T-helper 17 cell (primary cell): ENCODE measurements at regions not wholly inside any gene's neighbourhood (a gene's known extent, or its start where the extent isn't known, plus 50 kb on each side); places are given as distances from the start of the nearest gene placed in this dataset.

Experiments
- ATAC-seq: fragments of 150-1000 bp; cut with Tn5 transposase; 2 replicates; pipeline ENCODE4 v1.10.0; 2021; ENCODE audit warnings: mild to moderate bottlenecking, moderate library complexity
- DNase-seq, 3 donors: peaks; one replicate each; pipeline versions ENCODE4 v3.0.0 to v3.0.0-alpha.2; 2020 to 2021
- H3K9me3 ChIP-seq: one replicate; pipeline ENCODE4 v1.7.0; 2013; ENCODE audit warnings: low read length, mild to moderate bottlenecking; ENCODE audit not compliant: control insufficient read depth, poor library complexity, severe bottlenecking
- H3K27ac Mint-ChIP-seq: one replicate; pipeline ENCODE4 v1.8.0; 2022; ENCODE audit warnings: mild to moderate bottlenecking, moderate library complexity, mixed read lengths
- H3K27me3 Mint-ChIP-seq: one replicate; pipeline ENCODE4 v1.8.0; 2022; ENCODE audit warnings: mixed read lengths
- H3K36me3 Mint-ChIP-seq: one replicate; pipeline ENCODE4 v1.8.0; 2022; ENCODE audit warnings: low read depth, mixed read lengths
- H3K4me1 Mint-ChIP-seq: one replicate; pipeline ENCODE4 v1.8.0; 2022; ENCODE audit warnings: mild to moderate bottlenecking, mixed read lengths
- H3K4me3 Mint-ChIP-seq: one replicate; pipeline ENCODE4 v1.8.0; 2022; ENCODE audit warnings: mild to moderate bottlenecking, moderate library complexity, mixed read lengths

DNA sequence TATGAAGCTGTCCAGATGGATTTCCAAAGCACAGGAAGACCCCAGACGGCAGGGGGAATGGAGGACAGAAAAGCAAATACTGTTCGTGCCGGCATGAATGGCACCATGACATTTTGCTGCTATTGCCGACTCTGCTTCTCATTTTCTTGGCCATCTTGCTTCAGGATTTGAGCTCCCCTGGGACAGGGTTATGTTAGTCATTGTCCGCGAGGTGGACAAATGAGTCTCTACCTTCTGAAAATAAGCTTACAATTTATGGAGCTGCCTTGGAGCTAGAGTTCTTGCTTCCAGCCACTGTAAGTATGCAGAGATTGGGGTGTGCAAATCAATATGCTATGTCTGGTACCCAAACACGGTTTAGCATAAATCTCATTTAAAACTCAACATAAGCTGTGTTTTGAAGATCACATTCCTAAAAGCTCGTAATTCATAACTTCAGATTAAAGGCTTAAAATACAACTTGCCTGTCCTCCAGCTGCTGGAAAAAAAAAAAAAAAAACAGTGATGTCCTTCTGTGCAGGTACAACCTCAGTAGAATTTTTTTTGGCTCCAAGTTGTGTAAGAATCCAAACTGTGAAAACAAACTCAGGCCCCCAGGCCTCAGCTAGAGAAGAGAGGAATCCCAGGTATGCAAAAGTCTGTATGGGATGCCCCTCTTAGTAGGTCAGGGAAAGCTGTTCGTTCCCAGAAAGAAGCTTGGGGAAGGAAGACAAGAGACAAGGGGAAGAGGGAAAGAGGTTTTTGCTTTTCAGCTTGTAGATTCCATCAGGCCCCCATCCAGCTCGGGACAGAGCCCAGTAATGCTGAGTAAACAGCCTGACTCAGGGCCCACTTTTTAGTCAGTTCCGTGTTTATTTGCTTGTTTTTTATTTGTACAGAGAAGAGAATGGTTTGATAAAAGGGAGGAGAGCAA lies 184.2 kb upstream of the FOXA2 start:
- ATAC-seq, result no peak
- no peaks in the 10 kb centered on the region for H3K9me3 ChIP-seq
- H3K36me3 Mint-ChIP-seq, result no peaks in the 10 kb centered on the region
- no peak for DNase-seq
- H3K27me3 Mint-ChIP-seq, result peaks cover 10% of the 10 kb centered on the region
- H3K4me1 Mint-ChIP-seq, result no peaks in the 10 kb centered on the region
- H3K4me3 Mint-ChIP-seq, result no peak overlapping the region
- H3K27ac Mint-ChIP-seq, result no peak overlapping the region

DNA sequence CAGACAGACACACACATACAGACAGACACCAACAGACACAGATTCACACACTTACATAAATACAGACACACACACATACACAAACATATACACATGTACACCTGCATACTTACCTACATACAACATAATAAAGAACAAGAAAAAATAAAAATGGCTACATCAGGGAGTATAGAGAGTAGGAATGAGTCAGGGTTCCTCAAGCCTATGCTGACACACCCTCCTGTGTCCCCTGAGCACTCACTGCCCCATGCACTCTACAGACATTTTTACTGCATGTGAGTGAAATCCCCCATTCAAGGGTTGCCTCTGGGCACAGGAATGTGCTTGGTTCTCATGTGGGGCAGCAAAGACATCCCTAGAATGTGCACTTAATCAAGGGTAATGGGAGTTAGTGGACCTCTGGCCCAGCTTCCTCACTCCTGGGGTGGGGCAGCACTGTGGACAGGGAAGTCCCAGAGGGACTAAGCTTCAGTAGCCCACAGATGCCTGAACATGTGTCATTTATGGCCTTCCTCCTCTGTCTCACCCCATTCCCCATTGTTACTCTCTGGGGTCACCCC lies 185.9 kb upstream of the FOXA2 start:
- H3K9me3 ChIP-seq, result no peaks in the 10 kb centered on the region
- H3K4me3 Mint-ChIP-seq, result no peak overlapping the region
- ATAC-seq (no peak), DNase-seq (no peak)
- peaks cover 10% of the 10 kb centered on the region for H3K27me3 Mint-ChIP-seq
- no peak overlapping the region for H3K27ac Mint-ChIP-seq
- H3K4me1 Mint-ChIP-seq, result no peaks in the 10 kb centered on the region
- no peaks in the 10 kb centered on the region for H3K36me3 Mint-ChIP-seq

DNA sequence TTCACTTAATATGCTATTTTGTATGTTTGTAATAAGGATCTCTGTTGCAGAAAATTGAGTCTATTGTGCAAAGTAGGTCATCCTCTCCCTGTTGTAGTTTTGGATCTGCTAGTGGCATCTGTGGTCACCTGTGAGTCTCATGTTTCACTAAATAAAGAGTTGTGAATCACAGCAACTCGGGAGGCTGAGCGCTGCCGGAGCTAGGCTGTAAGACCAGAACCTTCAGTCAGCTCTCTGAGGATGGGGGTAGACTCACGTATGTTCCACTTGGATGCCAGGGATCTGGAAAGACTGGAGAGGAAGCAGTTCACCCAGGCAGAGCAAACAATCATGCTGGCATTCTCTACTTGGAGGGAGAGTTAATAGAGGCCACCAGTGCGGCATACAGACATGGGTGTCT lies 187.3 kb upstream of the FOXA2 start:
- Mint-ChIP-seq H3K27me3 (peaks cover 10% of the 10 kb centered on the region), H3K36me3 (no peaks in the 10 kb centered on the region), H3K4me3 (no peak overlapping the region), H3K4me1 (no peaks in the 10 kb centered on the region), H3K27ac (no peak overlapping the region)
- no peaks in the 10 kb centered on the region for H3K9me3 ChIP-seq
- no peak for ATAC-seq
- DNase-seq, result no peak

DNA sequence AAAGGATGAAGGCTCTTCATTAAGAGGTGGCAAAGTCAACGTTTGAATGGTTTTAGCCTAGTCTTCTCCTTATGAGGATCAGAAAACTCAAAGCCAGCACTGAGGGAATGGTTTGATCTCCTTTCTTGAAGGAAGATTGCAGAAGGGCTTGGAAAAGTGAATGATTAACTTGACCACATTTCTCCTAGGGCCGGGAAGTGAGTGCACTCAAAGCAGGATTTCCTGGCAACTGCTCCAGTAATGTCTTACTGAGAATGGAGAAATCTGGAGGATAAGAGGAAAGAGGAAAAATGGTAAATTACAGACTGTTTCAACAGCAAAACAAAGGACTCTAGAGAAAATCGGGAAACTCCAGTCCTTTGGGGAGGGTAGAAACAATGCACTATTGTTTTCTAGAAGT lies 189.0 kb upstream of the FOXA2 start:
- no peak overlapping the region for H3K27ac Mint-ChIP-seq
- no peaks in the 10 kb centered on the region for H3K36me3 Mint-ChIP-seq

DNA sequence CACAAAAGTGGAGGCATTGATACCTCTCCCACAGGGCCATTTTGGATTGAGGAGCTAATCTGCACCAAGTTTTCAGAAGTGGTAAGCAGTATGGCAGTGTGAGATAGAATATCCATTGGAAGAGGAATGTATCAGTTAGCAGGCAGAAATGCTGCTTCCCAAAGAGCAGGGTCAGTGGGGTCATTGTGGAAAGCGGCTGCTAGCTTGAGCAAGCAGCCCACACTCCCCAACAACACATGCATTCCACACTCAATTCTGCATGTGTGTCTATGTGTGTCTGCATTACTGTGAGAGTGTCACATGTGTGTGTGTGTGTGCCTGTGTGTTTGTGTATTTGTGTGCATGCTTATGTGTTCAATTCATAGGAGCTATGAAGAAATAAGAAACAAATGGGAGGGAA lies 190.9 kb upstream of the FOXA2 start:
- Mint-ChIP-seq H3K4me1 (no peaks in the 10 kb centered on the region), H3K27me3 (peaks cover 10% of the 10 kb centered on the region), H3K36me3 (no peaks in the 10 kb centered on the region), H3K27ac (no peak overlapping the region), H3K4me3 (no peak overlapping the region)
- DNase-seq (no peak), ATAC-seq (no peak)
- no peaks in the 10 kb centered on the region for H3K9me3 ChIP-seq

More for the DNA sequence above, 189.0 kb upstream of the FOXA2 start:
- ATAC-seq, result no peak
- Mint-ChIP-seq H3K4me1 (no peaks in the 10 kb centered on the region), H3K4me3 (no peak overlapping the region), H3K27me3 (peaks cover 10% of the 10 kb centered on the region)
- no peak for DNase-seq
- H3K9me3 ChIP-seq, result no peaks in the 10 kb centered on the region

DNA sequence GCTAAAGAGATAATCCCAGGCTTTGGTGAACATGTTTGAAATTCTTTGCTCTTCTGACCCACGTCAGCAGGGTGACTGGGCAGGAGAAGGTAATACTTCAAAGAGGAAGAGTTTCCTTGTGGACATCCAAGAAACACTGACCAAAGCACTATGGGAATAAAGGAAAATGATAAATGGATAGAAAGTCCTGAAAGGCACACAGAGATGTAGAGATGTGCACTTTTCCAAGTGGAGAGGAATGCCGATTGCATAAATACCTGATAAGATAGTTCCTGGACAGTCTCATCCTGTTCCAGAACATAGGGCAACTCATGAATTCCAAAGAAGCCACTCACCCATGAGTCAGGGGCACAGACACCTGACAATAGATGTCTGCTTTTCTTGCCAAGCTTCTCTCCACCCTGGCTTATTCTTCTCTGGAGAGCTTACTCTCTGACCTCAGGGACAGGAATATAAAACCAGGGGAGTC lies 191.3 kb upstream of the FOXA2 start:
- Mint-ChIP-seq H3K27me3 (peaks cover 9% of the 10 kb centered on the region), H3K36me3 (no peaks in the 10 kb centered on the region), H3K27ac (no peak overlapping the region), H3K4me1 (no peaks in the 10 kb centered on the region), H3K4me3 (no peak overlapping the region)
- ATAC-seq (no peak), DNase-seq (no peak)
- H3K9me3 ChIP-seq, result no peaks in the 10 kb centered on the region

DNA sequence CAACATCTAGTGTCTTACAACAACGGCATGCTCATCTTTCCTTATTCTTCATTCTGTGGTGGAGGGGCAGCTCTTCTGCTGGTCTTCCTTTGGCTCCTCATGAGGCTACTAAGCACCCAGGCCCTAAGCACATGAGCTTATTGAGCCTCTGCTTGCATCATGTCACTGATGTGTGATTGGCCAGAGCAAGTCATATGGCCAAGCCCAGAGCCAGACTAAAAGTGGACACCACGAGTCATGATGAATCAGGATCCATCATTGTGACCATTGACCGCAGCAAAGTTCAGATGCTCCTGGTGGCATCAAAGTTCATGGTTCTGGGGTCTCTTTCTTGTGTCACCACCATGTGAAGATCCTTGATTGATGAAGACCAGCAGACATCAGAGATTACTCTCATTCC lies 192.0 kb upstream of the FOXA2 start:
- ATAC-seq, result no peak
- no peak overlapping the region for H3K27ac Mint-ChIP-seq
- H3K4me3 Mint-ChIP-seq, result no peak overlapping the region
- no peaks in the 10 kb centered on the region for H3K4me1 Mint-ChIP-seq
- no peak for DNase-seq
- H3K27me3 Mint-ChIP-seq, result peaks cover 4% of the 10 kb centered on the region
- H3K9me3 ChIP-seq, result no peaks in the 10 kb centered on the region
- no peaks in the 10 kb centered on the region for H3K36me3 Mint-ChIP-seq

DNA sequence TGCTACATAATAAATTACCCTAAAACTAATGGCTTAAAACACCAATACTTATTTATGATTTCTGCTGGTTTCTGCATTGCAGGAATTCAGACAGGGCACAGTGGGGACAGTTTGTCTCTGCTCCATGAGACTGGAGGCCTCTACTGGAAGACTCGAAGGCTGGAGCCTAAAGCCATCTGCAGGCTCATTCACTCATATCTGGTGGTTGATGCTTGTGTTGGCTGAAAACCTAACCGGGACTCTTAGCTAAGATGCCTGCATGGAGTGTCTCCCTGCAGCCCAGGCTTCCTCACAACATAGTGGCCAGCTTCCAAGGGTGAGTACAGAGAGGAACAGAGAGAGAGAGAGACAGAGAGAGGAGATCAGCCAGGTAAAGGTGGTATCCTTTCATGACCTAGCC lies 195.5 kb upstream of the FOXA2 start:
- H3K27me3 Mint-ChIP-seq, result no peaks in the 10 kb centered on the region
- DNase-seq, result no peak
- no peak overlapping the region for H3K27ac Mint-ChIP-seq
- H3K4me3 Mint-ChIP-seq, result no peak overlapping the region
- no peaks in the 10 kb centered on the region for H3K9me3 ChIP-seq
- ATAC-seq, result no peak
- H3K36me3 Mint-ChIP-seq, result no peaks in the 10 kb centered on the region
- no peaks in the 10 kb centered on the region for H3K4me1 Mint-ChIP-seq

DNA sequence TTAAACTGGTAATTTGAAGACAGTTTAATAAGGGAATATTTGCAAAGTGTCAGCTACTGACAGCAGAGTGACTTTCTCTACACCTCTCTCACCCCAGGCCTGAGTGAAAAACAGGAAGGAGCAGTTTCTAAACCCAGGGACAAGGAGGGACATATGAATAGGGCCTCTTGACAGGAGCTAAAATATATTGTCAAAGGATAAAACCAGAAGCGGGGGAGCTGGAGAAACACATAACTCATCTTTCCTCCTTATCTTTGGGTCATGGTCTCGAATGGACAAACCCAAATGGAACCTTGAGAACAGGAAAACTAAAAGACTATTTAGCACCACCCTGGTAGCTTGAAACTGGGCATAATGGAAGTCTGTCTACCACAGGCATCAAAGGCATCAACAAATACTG lies 197.5 kb upstream of the FOXA2 start:
- Mint-ChIP-seq H3K27ac (no peak overlapping the region), H3K36me3 (no peaks in the 10 kb centered on the region), H3K4me1 (no peaks in the 10 kb centered on the region), H3K27me3 (no peaks in the 10 kb centered on the region), H3K4me3 (no peak overlapping the region)
- DNase-seq (no peak), ATAC-seq (no peak)
- H3K9me3 ChIP-seq, result no peaks in the 10 kb centered on the region

DNA sequence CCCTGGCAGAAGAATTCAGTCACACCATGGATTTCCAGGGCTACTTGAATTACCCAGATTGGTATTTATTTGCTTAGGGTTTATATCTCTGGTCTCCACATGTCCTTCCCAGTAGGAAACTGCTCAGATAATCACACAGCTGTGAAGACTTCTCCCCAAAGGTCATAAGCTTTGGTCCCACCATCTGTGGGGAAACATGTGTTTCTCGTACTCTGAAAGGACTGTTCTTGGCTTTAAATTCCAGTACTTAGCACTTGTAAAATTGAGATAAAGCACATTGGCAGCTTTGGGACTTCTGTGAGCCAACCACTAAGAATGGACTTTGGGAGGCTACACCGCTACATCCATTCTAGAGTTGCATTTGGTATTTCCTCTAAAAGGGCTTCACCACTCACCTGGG lies 205.3 kb upstream of the FOXA2 start:
- Mint-ChIP-seq H3K4me3 (no peak overlapping the region), H3K27ac (no peak overlapping the region)
- no peak for ATAC-seq

DNA sequence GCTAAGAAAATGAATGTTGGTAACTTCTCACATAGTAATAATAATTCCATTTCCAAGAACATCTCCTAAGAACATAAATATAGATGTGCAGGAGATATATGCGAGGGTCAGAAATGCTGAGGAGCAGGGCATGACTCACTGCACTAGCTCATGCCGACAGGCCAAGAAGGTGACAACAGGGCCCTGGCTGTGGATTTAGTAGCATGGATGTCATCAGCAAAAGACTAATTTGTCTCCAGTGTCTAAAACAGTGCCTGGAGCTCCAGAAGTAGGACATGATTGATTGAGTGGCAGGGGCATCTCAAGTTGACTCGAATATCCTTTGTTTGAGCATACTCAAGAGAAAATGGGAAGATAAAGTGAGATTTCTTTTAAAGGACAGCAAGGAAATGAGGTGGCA lies 207.0 kb upstream of the FOXA2 start:
- no peak for DNase-seq
- H3K27me3 Mint-ChIP-seq, result peaks cover 6% of the 10 kb centered on the region
- no peak overlapping the region for H3K27ac Mint-ChIP-seq
- no peaks in the 10 kb centered on the region for H3K4me1 Mint-ChIP-seq
- H3K9me3 ChIP-seq, result no peaks in the 10 kb centered on the region
- H3K4me3 Mint-ChIP-seq, result no peak overlapping the region
- H3K36me3 Mint-ChIP-seq, result no peaks in the 10 kb centered on the region
- ATAC-seq, result no peak

More for the DNA sequence above, 205.3 kb upstream of the FOXA2 start:
- Mint-ChIP-seq H3K27me3 (peaks cover 6% of the 10 kb centered on the region), H3K4me1 (no peaks in the 10 kb centered on the region), H3K36me3 (no peaks in the 10 kb centered on the region)
- no peak for DNase-seq
- H3K9me3 ChIP-seq, result no peaks in the 10 kb centered on the region

DNA sequence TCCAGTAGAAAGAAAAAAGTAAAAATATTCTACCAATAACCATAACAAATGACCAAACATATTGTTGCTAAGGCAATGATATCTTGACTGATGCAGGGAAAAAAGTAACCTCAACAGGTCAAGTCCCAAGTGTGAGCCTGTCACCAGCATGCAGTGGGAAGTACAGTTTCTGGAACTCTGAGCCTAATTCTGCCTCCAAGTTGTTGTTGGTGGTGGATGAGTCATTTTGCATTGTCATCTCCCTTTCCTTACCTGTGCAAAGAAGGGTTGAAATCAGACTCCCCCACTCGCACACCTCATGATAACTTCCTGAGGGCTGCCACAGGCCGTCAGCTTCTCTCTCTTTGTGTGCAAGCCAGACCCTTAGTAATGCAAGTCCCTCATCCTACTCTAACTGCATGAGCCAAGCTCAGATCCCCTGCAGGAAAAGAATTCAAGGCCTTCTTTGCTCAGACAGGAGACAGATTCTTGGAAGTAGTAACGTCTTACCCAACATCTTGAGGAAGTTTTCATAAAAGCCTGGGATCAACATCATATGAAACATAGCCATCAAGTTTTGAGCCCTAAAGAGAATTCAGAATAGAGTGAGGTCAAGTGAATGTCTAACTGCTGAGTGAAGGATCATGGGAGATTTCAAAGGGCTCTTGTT lies 207.6 kb upstream of the FOXA2 start:
- Mint-ChIP-seq H3K36me3 (no peaks in the 10 kb centered on the region), H3K4me3 (no peak overlapping the region), H3K27ac (no peak overlapping the region), H3K4me1 (no peaks in the 10 kb centered on the region), H3K27me3 (peaks cover 6% of the 10 kb centered on the region)
- no peak for ATAC-seq
- DNase-seq, result no peak
- H3K9me3 ChIP-seq, result no peaks in the 10 kb centered on the region

DNA sequence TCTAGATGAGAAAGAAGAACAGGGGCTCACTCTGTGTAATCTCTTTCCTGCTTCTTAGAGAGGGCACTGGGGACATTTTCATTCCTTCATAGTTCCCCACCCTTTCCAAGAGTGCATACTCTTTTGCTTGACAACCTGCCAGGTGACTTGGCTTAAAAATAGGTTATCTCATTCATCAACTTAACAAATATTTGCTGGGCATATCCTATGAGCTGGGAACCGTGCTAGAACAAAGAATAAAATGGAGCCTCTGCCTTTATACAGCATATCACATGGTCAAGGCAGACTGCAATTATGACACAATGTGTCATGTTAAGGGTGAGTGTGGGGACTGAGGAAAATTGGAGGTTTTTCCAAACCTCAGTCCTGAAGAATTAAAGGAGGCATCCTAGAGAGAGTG lies 209.8 kb upstream of the FOXA2 start:
- no peaks in the 10 kb centered on the region for H3K36me3 Mint-ChIP-seq
- no peaks in the 10 kb centered on the region for H3K4me1 Mint-ChIP-seq
- H3K4me3 Mint-ChIP-seq, result no peak overlapping the region

More for the DNA sequence above, 209.8 kb upstream of the FOXA2 start:
- ATAC-seq, result no peak
- DNase-seq, result no peak
- no peaks in the 10 kb centered on the region for H3K27me3 Mint-ChIP-seq
- H3K27ac Mint-ChIP-seq, result no peak overlapping the region
- no peaks in the 10 kb centered on the region for H3K9me3 ChIP-seq
